K562 (cell line): ENCODE measurements at regions not wholly inside any gene's neighbourhood (a gene's known extent, or its start where the extent isn't known, plus 50 kb on each side); places are given as distances from the start of the nearest gene placed in this dataset.

Source experiments
- ATAC-seq: fragments of 200-7000 bp; cut with Tn5 transposase; 3 replicates; pipeline ENCODE4 v1.9.1; 2020; ENCODE audit warnings: moderate library complexity
- BruUV-seq: library from RNA; stranded (reverse); fragments of 400-500 nt; replicated peaks from 2 replicates; lab custom pipeline; 2021; lab: Mats Ljungman, UMichigan
- CTCF ChIA-PET: fragments of 300-600 bp; formaldehyde crosslinking; extraction: SDS; loops from one replicate; lab custom pipeline; 2021; ENCODE audit warnings: low intra/inter-chr PET ratio; lab: Yijun Ruan, JAX
- POLR2A ChIA-PET: fragments of 300-600, 350-650 bp; sonication (Branson Sonifier 250); formaldehyde crosslinking; extraction: SDS; loops from one replicate; lab custom pipeline; 2021; ENCODE audit warnings: antibody characterized with exemption, inconsistent platforms; lab: Yijun Ruan, JAX
- DNase-seq, 4 experiments: peaks; one replicate each; pipeline versions ENCODE4 v3.0.0 to v3.0.0-alpha.2; 2011 to 2018; ENCODE audit warnings: low spot score in 3 of 4, mixed read lengths in 3 of 4; ENCODE audit errors: extremely low read depth in 1 of 4
- FAIRE-seq: peaks from 2 replicates; lab custom pipeline; 2011; peaks lifted over from hg19 to GRCh38; lab: Jason Lieb, UNC
- H2AFZ ChIP-seq: 2 replicates; pipeline ENCODE4 v1.6.0; 2011; ENCODE audit warnings: low read depth, low read length, control low read depth, inconsistent platforms
- H3K27ac ChIP-seq: fragments of 200-600 bp; 3 replicates; pipeline ENCODE4 v1.8.0; 2011; ENCODE audit warnings: low read depth, mild to moderate bottlenecking, control low read depth, inconsistent platforms, low read length, moderate library complexity, mixed read lengths; ENCODE audit errors: extremely low read depth
- H3K27me3 ChIP-seq, 2 experiments: fragments of 300-600 bp in 1 of 2; 2 replicates in 1 of 2; 3 replicates in 1 of 2; pipeline versions ENCODE4 v1.6.0 to v1.8.0; 2011; ENCODE audit warnings: inconsistent platforms in 2 of 2, low read length in 2 of 2, mild to moderate bottlenecking in 1 of 2, mixed read lengths in 1 of 2, moderate library complexity in 1 of 2; ENCODE audit not compliant: control insufficient read depth in 2 of 2, insufficient read depth in 2 of 2
- H3K36me3 ChIP-seq: fragments of 300-600 bp; 3 replicates; pipeline ENCODE4 v1.8.0; 2011; ENCODE audit warnings: mild to moderate bottlenecking, low read length, inconsistent platforms; ENCODE audit not compliant: control insufficient read depth, insufficient read depth
- H3K4me1 ChIP-seq, 2 experiments: fragments of 200-600 bp in 1 of 2; replicated peaks in 1 of 2; 2 replicates in 1 of 2; 3 replicates in 1 of 2; pipeline versions ENCODE4 v1.5.1 to v1.8.0; 2011; ENCODE audit warnings: inconsistent platforms in 2 of 2, low read length in 2 of 2, mild to moderate bottlenecking in 1 of 2, mixed read lengths in 1 of 2, moderate library complexity in 1 of 2; ENCODE audit not compliant: control insufficient read depth in 2 of 2, insufficient read depth in 2 of 2
- H3K4me2 ChIP-seq: 2 replicates; pipeline ENCODE4 v1.6.1; 2011; ENCODE audit warnings: low read length, control low read depth, inconsistent platforms, mixed read lengths; ENCODE audit not compliant: insufficient read depth
- H3K4me3 ChIP-seq: fragments of 200-600 bp; sonication (generic), shearing (Covaris generic); 2 replicates; pipeline ENCODE4 v1.5.1; 2016; ENCODE audit warnings: control low read depth, inconsistent platforms
- H3K79me2 ChIP-seq: fragments of 200-600 bp; 3 replicates; pipeline ENCODE4 v1.8.0; 2011; ENCODE audit warnings: low read length, inconsistent platforms; ENCODE audit not compliant: control insufficient read depth, insufficient read depth
- H3K9ac ChIP-seq, 2 experiments: 2 replicates each; pipeline versions ENCODE4 v1.6.0 to v1.6.1; 2011; ENCODE audit warnings: low read depth in 2 of 2, low read length in 2 of 2, control low read depth in 1 of 2, inconsistent platforms in 1 of 2, mild to moderate bottlenecking in 1 of 2, mixed read lengths in 1 of 2; ENCODE audit not compliant: insufficient read depth in 1 of 2
- H3K9me1 ChIP-seq: one replicate; pipeline ENCODE4 v1.6.0; 2011; ENCODE audit warnings: inconsistent platforms, mild to moderate bottlenecking, low read length, moderate library complexity; ENCODE audit not compliant: control insufficient read depth, insufficient read depth
- H3K9me3 ChIP-seq: replicated peaks from 2 replicates; pipeline ENCODE4 v1.5.1; 2011; ENCODE audit warnings: low read depth, low read length, inconsistent platforms; ENCODE audit not compliant: control insufficient read depth, insufficient read depth
- H4K20me1 ChIP-seq: replicated peaks from 2 replicates; pipeline ENCODE4 v1.6.1; 2011; ENCODE audit warnings: low read length, inconsistent platforms, mixed read lengths; ENCODE audit not compliant: control insufficient read depth, insufficient read depth
- FOXK1 ChIP-seq: sonication (generic); formaldehyde crosslinking; IDR thresholded peaks from 2 replicates; pipeline ENCODE4 v1.8.0; 2022; ENCODE audit warnings: missing genetic modification reagents, mild to moderate bottlenecking, borderline replicate concordance
- GTF2E2 ChIP-seq: fragments of 200-800 bp; sonication (Bioruptor generic); IDR thresholded peaks from 2 replicates; pipeline ENCODE4 v1.6.1; 2016; ENCODE audit warnings: missing genetic modification characterization, missing compliant biosample characterization
- NFIC ChIP-seq: fragments of 450-650 bp; IDR thresholded peaks from 2 replicates; pipeline ENCODE4 v1.6.1; 2017; ENCODE audit warnings: mild to moderate bottlenecking, inconsistent platforms
- NFRKB ChIP-seq: fragments of 450-650 bp; IDR thresholded peaks from 2 replicates; pipeline ENCODE4 v1.6.1; 2016; ENCODE audit warnings: low read depth
- RB1 ChIP-seq: fragments of 450-650 bp; IDR thresholded peaks from 2 replicates; pipeline ENCODE4 v1.6.1; 2017; ENCODE audit warnings: low read depth, mild to moderate bottlenecking
- RCOR1 ChIP-seq, 2 experiments: IDR thresholded peaks; 2 replicates each; pipeline ENCODE4 v1.6.1; 2012; ENCODE audit warnings: low read depth in 2 of 2, low read length in 2 of 2, borderline replicate concordance in 1 of 2, improper control_type of control experiment in 1 of 2
- SOX6 ChIP-seq: fragments of 450-650 bp; IDR thresholded peaks from 2 replicates; pipeline ENCODE4 v1.6.1; 2014; ENCODE audit warnings: mild to moderate bottlenecking
- TEAD1 ChIP-seq, 2 experiments: fragments of 450-650 bp in 1 of 2; sonication (generic) in 1 of 2; formaldehyde crosslinking; IDR thresholded peaks; 2 replicates each; pipeline versions ENCODE4 v1.4.0 to v1.8.0; 2020 to 2022; ENCODE audit warnings: mild to moderate bottlenecking in 2 of 2, missing genetic modification reagents in 1 of 2
- TEAD4 ChIP-seq, 2 experiments: sonication (generic) in 1 of 2; formaldehyde crosslinking in 1 of 2; IDR thresholded peaks; 2 replicates each; pipeline versions ENCODE4 v1.6.1 to v1.8.0; 2012 to 2022; ENCODE audit warnings: borderline replicate concordance in 1 of 2, inconsistent platforms in 1 of 2, low read length in 1 of 2, mild to moderate bottlenecking in 1 of 2, missing genetic modification reagents in 1 of 2
- ZC3H8 ChIP-seq: fragments of 450-650 bp; IDR thresholded peaks from 2 replicates; pipeline ENCODE4 v1.6.1; 2017
- ZNF175 ChIP-seq: fragments of 200-800 bp; sonication (Bioruptor generic); IDR thresholded peaks from 2 replicates; pipeline ENCODE4 v1.6.1; 2016; ENCODE audit warnings: low read depth, mild to moderate bottlenecking, missing genetic modification characterization, missing compliant biosample characterization
- ZNF274 ChIP-seq: IDR thresholded peaks from 2 replicates; pipeline ENCODE4 v1.6.1; 2011; ENCODE audit warnings: low read depth, mild to moderate bottlenecking, low read length, moderate library complexity, borderline replicate concordance
- ZNF436 ChIP-seq: fragments of 250-450, 450-650 bp; sonication (Bioruptor Pico); formaldehyde crosslinking; IDR thresholded peaks from 2 replicates; pipeline ENCODE4 v1.7.0; 2020; ENCODE audit warnings: mild to moderate bottlenecking
- ZNF561 ChIP-seq: fragments of 450-650 bp; formaldehyde crosslinking; conservative IDR thresholded peaks from 2 replicates; pipeline ENCODE4 v1.4.0; 2020; ENCODE audit warnings: mild to moderate bottlenecking, moderate library complexity
- ZNF764 ChIP-seq: fragments of 250-450 bp; sonication (Bioruptor Pico); IDR thresholded peaks from 2 replicates; pipeline ENCODE4 v1.4.0; 2020; ENCODE audit warnings: low read depth, mild to moderate bottlenecking, moderate library complexity
- in situ Hi-C: fragments of 300-500 bp; cut with MboI; formaldehyde crosslinking; loops from 4 replicates; pipeline ENCODE4 v1.15.0; 2018; ENCODE audit warnings: inconsistent platforms, mixed read lengths
- intact Hi-C: fragments of 100-400 bp; cut with micrococcal nuclease; formaldehyde crosslinking; loops from 2 replicates; pipeline ENCODE4 v1.14.2; 2022
- TF ChIP-seq, protein P1 (sequence below): fragments of 250-450 bp; sonication (Bioruptor Pico); IDR thresholded peaks from 2 replicates; pipeline ENCODE4 v1.4.0; 2020; ENCODE audit warnings: borderline replicate concordance
- TF ChIP-seq, protein P2 (sequence below): fragments of 250-450 bp; sonication (Bioruptor Pico); IDR thresholded peaks from 2 replicates; pipeline ENCODE4 v1.5.0; 2021
- TF ChIP-seq, protein P3 (sequence below): fragments of 200-800 bp; sonication (Bioruptor generic); IDR thresholded peaks from 2 replicates; pipeline ENCODE4 v1.6.1; 2017; ENCODE audit warnings: missing genetic modification characterization, missing compliant biosample characterization

DNA sequence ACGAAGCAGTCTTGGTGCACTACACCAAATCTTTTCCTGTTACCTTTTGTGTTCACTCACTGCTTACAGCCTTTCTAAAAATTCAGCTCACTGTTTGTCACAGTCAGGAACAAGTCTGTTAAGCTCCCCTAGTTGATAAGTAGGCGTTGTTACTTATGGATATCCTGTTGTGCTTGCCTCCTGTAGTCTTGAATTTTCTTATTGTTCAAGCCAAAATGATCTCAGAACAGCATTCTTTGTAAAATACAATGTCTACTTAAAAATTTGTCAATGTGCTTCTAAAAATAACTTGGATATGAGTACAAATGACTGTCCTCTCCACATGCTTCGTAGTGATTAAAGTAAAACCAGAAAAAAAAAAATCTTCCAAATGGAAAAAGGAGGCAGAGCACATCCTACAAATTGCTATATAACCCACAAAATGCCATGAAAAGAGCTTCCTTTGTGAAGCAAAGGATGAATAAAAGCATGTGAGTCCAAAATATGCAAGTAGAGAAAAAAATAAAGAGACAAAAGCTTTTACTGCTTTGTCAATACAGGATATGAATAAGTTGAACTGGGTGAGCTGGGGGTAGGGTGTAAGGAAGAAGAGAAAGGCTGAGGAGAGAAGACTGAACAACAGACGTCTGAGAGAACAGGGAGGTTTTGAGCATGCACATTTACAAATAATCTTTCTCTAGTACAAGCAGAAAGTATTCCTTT lies 228.9 kb upstream of the ADGRL4 start (continued):
- no peak for TF ChIP-seq TEAD1 (CRISPR knock-in tag; IDR thresholded peaks at IDR 0.05)
- TF ChIP-seq ZNF175 (CRISPR knock-in tag) = no peak

DNA sequence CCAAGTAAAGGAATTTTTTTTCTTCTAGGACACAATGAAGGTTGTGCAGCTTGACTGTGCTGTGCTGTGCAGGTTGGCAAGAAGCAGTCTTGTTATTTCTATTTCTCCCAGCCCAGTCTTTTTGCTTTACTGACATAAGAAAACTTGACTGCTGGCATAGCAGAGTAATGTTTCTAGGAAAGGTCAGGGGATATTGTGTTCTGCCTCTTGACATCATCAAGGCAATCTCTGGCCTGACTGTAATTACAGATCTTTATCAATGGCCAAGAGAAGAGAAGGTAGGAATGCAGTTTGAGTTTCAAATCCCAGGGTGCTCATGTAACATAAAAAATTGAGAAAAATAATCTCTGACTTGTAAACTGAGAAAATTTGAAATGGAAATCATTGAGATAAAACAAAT lies 226.3 kb upstream of the ADGRL4 start:
- Histone ChIP-seq H3K36me3 (no peaks in the 10 kb centered on the region), H3K4me2 (no peak overlapping the region), H3K4me1 (no peaks in the 10 kb centered on the region), H3K4me3 (no peak overlapping the region), H3K79me2 (no peaks in the 10 kb centered on the region), H3K9ac (no peak overlapping the region), H3K27ac (no peak overlapping the region), H3K27me3 (no peaks in the 10 kb centered on the region), H3K9me1 (no peaks in the 10 kb centered on the region), H2AFZ (no peak overlapping the region), H3K9me3 (0 out of 2 replicates have a peak, but pooled peaks cover 2% of the 10 kb centered on the region), H4K20me1 (no peaks in the 10 kb centered on the region)
- no TSS peak for BruUV-seq
- in situ Hi-C loops (no loop called here), intact Hi-C loops (no loop called here)
- ChIA-PET CTCF (no interaction called here), POLR2A (no interaction called here)
- ATAC-seq (no peak), FAIRE-seq (no peak), DNase-seq (no peak)
- TF ChIP-seq TEAD4 (IDR thresholded peaks at IDR 0.05; ENCODE audit: low read length) (no peak), TEAD4 (CRISPR knock-in tag; IDR thresholded peaks at IDR 0.05; ENCODE audit: borderline replicate concordance) (no peak), NFIC (no peak), FOXK1 (CRISPR knock-in tag) (no peak), ZNF274 (no peak), ZNF561 (no peak), SOX6 (no peak), ZC3H8 (no peak), RB1 (no peak), ZNF764 (CRISPR knock-in tag) (no peak), ZNF436 (CRISPR knock-in tag) (no peak), RCOR1 (IDR thresholded peaks at IDR 0.05; ENCODE audit: borderline replicate concordance in 1 of 2, low read depth in 2 of 2, low read length in 2 of 2) (no peak), GTF2E2 (tag) (no peak), NFRKB (no peak)
- TF ChIP-seq, protein P1, sequence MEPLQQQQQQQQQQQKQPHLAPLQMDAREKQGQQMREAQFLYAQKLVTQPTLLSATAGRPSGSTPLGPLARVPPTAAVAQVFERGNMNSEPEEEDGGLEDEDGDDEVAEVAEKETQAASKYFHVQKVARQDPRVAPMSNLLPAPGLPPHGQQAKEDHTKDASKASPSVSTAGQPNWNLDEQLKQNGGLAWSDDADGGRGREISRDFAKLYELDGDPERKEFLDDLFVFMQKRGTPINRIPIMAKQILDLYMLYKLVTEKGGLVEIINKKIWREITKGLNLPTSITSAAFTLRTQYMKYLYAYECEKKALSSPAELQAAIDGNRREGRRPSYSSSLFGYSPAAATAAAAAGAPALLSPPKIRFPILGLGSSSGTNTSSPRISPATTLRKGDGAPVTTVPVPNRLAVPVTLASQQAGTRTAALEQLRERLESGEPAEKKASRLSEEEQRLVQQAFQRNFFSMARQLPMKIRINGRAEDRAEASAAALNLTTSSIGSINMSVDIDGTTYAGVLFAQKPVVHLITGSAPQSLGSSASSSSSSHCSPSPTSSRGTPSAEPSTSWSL (CRISPR knock-in tag) = no peak
- TF ChIP-seq, protein P2, sequence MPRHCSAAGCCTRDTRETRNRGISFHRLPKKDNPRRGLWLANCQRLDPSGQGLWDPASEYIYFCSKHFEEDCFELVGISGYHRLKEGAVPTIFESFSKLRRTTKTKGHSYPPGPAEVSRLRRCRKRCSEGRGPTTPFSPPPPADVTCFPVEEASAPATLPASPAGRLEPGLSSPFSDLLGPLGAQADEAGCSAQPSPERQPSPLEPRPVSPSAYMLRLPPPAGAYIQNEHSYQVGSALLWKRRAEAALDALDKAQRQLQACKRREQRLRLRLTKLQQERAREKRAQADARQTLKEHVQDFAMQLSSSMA (CRISPR knock-in tag) = no peak
- TF ChIP-seq, protein P3, sequence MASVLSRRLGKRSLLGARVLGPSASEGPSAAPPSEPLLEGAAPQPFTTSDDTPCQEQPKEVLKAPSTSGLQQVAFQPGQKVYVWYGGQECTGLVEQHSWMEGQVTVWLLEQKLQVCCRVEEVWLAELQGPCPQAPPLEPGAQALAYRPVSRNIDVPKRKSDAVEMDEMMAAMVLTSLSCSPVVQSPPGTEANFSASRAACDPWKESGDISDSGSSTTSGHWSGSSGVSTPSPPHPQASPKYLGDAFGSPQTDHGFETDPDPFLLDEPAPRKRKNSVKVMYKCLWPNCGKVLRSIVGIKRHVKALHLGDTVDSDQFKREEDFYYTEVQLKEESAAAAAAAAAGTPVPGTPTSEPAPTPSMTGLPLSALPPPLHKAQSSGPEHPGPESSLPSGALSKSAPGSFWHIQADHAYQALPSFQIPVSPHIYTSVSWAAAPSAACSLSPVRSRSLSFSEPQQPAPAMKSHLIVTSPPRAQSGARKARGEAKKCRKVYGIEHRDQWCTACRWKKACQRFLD (CRISPR knock-in tag) = no peak
